Bronchial epithelial cell (primary cell): ENCODE measurements at regions not wholly inside any gene's neighbourhood (a gene's known extent, or its start where the extent isn't known, plus 50 kb on each side); places are given as distances from the start of the nearest gene placed in this dataset.
A peak's percentile ranks its signal among the peaks of the same experiment; 100 is the strongest.
"Not testable (repeated sequence)": the region's sequence is repeated elsewhere in the genome, so short reads cannot be mapped to it uniquely, and the experiment has no call there.

Experiments used
- DNase-seq: peaks from one replicate; pipeline ENCODE4 v3.0.0-alpha.2; 2010; ENCODE audit warnings: low read depth
- FAIRE-seq: peaks from 2 replicates; lab custom pipeline; 2011; peaks lifted over from hg19 to GRCh38; lab: Jason Lieb, UNC
- H3K27me3 ChIP-seq: 2 replicates; pipeline ENCODE4 v1.5.1; 2011; ENCODE audit warnings: low read length; ENCODE audit not compliant: control insufficient read depth, insufficient read depth
- H3K36me3 ChIP-seq: 2 replicates; pipeline ENCODE4 v1.5.1; 2011; ENCODE audit warnings: low read length; ENCODE audit not compliant: control insufficient read depth, insufficient read depth
- H3K4me3 ChIP-seq: 2 replicates; pipeline ENCODE4 v1.5.1; 2011; ENCODE audit warnings: mild to moderate bottlenecking, low read depth, low read length, control low read depth
- TF ChIP-seq, protein P1 (sequence below): IDR thresholded peaks from 2 replicates; pipeline ENCODE4 v1.5.1; 2011; ENCODE audit warnings: mild to moderate bottlenecking, moderate library complexity, low read length, control low read depth, inconsistent platforms; ENCODE audit not compliant: insufficient read depth, severe bottlenecking

DNA sequence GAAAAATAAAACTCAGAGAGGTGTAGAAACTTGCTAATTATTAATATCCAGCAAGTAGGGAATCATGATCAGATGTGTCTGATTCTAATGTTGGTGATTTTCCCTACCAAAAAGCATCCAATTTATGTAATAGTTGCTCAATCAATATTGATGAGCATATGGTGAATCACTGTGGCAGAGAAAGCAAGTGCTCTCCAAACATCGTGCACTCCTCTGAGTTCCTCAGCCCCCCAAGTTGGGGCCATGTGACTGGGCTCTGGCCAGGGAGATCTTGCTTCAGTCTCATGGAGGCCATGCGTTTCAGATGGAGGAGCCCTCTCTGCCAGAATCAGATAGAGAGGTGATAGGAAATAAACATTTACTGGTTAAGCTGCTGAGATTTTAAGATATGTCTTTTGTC lies 133.2 kb upstream of the LY86 start:
- no peak for FAIRE-seq
- peak; percentile 66 for DNase-seq

DNA sequence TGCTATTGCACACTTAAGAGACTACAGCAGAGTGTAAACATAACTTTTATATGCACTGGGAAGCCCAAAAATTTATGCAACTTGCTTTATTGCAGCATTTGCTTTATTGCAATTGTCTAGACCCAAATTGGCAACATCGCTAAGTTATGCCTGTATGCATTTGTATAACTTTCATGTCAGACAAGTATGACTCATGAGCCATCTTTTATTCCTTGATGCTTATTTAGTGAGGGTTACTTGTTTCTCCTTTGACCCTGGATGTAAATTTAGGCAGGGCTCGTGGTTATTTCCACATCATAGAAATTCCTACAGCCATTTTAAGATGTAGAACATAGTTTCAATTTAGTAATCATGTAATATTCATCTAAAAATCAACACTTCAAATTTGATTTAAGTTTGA lies 130.3 kb upstream of the LY86 start:
- DNase-seq (peak; percentile 56), FAIRE-seq (no peak)
- H3K27me3 ChIP-seq = no peaks in the 10 kb centered on the region
- H3K36me3 ChIP-seq = no peaks in the 10 kb centered on the region
- H3K4me3 ChIP-seq = no peak overlapping the region
- TF ChIP-seq, protein P1, sequence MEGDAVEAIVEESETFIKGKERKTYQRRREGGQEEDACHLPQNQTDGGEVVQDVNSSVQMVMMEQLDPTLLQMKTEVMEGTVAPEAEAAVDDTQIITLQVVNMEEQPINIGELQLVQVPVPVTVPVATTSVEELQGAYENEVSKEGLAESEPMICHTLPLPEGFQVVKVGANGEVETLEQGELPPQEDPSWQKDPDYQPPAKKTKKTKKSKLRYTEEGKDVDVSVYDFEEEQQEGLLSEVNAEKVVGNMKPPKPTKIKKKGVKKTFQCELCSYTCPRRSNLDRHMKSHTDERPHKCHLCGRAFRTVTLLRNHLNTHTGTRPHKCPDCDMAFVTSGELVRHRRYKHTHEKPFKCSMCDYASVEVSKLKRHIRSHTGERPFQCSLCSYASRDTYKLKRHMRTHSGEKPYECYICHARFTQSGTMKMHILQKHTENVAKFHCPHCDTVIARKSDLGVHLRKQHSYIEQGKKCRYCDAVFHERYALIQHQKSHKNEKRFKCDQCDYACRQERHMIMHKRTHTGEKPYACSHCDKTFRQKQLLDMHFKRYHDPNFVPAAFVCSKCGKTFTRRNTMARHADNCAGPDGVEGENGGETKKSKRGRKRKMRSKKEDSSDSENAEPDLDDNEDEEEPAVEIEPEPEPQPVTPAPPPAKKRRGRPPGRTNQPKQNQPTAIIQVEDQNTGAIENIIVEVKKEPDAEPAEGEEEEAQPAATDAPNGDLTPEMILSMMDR = no peak

More for the DNA sequence above, 133.2 kb upstream of the LY86 start:
- H3K36me3 ChIP-seq = no peaks in the 10 kb centered on the region
- TF ChIP-seq, protein P1 = no peak
- H3K4me3 ChIP-seq = no peak overlapping the region
- no peaks in the 10 kb centered on the region for H3K27me3 ChIP-seq

DNA sequence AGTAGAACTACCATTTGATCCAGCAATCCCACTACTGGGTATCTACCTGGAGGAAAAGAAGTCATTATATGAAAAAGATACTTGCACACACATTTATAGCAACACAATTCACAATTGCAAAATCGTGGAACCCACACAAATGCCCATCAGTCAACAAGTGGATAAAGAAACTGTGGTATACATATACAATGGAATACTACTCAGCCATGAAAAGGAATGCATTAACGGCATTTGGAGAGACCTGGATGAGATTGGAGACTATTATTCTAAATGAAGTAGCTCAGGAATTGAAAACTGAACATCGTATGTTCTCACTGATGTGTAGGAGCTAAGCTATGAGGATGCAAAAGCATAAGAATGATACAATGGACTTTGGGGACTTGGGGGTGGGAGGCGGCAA lies 128.6 kb upstream of the LY86 start:
- not testable (repeated sequence) for H3K4me3 ChIP-seq, H3K36me3 ChIP-seq, H3K27me3 ChIP-seq, FAIRE-seq, DNase-seq

DNA sequence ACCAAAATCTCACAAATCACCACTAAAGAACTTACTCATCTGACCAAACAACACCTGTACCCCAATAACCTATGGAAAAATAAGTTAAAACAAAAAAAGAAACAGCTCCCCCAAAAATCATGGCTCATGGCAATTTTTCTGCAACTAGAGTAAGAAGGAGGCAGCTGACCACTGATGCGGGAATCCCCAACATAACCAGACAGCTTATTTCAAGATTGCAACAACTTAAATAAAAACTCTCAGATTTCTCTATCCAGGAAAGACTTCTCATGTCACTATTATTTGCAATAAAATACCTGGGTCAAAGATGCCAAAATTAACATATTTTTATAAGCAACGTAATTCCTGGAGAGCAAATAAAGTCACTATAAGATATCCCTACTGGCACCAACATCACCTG lies 128.1 kb upstream of the LY86 start:
- FAIRE-seq (no peak), DNase-seq (no peak)
- Histone ChIP-seq H3K4me3 (no peak overlapping the region), H3K36me3 (no peaks in the 10 kb centered on the region), H3K27me3 (no peaks in the 10 kb centered on the region)
- TF ChIP-seq, protein P1 = no peak

DNA sequence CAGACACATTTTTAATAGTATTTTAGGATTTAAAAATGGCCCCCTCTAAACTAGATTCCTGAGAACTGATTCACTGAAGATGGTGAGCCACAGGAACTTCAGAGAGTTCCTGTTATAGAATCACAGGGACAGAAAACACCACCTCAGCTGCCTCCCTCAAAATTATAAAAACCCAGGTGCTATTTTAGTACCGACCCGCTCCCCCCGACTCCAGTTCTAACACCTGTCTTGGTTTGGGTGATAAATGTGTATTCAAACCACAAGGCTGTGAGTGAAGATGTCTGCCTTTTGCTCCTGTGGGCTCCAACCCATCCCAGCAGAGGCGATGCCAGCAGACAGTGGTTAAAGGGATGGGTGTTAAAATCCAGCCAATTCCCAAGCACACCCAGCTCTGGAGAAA lies 127.4 kb upstream of the LY86 start:
- TF ChIP-seq, protein P1 = no peak
- no peak for DNase-seq

DNA sequence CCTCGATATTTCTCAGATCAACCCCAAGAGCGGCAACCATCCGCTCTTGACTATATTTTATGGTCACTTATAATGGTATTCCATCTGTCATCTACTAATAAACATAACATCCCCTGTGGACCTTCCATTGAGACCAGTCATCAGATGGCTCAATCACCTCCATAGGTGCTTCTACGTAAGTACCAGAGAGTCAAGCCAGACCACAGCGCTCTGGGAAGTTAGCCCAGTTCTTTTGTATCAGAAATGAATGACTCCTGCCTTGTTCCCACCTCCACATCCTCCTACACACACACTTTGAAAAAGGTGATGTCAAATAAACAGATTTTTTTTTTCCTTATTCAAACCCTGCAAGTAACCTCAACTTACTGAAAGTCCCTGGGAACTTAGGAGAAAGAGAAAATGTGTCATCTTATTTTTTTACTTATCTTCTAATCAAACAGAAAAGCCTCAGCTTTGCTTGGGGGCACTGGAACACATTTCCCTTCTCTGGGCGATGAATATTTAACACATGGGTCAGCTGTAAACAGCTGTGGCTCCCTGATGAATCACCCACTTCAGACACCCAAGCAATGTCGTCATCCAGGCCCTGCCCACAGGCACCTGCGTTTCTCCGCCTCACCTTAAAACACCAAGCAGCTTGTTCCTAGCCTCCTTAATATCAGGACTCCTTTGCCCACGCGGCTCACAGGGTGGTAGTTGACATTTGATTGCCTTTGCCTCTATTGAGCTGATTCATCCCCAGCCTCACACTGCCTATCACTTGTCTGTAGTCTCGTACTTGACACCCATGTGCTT lies 121.4 kb upstream of the LY86 start:
- FAIRE-seq (peak; percentile 90), DNase-seq (peak; percentile 99)

More for the DNA sequence above, 127.4 kb upstream of the LY86 start:
- H3K4me3 ChIP-seq = no peak overlapping the region
- H3K36me3 ChIP-seq = no peaks in the 10 kb centered on the region
- no peaks in the 10 kb centered on the region for H3K27me3 ChIP-seq
- FAIRE-seq = no peak

More for the DNA sequence above, 121.4 kb upstream of the LY86 start:
- Histone ChIP-seq H3K36me3 (no peaks in the 10 kb centered on the region), H3K27me3 (no peaks in the 10 kb centered on the region), H3K4me3 (no peak overlapping the region)
- TF ChIP-seq, protein P1 = no peak
